ENCODE measurements at regions not wholly inside any gene's neighbourhood (a gene's known extent, or its start where the extent isn't known, plus 50 kb on each side); places are given as distances from the start of the nearest gene placed in this dataset.

DNA sequence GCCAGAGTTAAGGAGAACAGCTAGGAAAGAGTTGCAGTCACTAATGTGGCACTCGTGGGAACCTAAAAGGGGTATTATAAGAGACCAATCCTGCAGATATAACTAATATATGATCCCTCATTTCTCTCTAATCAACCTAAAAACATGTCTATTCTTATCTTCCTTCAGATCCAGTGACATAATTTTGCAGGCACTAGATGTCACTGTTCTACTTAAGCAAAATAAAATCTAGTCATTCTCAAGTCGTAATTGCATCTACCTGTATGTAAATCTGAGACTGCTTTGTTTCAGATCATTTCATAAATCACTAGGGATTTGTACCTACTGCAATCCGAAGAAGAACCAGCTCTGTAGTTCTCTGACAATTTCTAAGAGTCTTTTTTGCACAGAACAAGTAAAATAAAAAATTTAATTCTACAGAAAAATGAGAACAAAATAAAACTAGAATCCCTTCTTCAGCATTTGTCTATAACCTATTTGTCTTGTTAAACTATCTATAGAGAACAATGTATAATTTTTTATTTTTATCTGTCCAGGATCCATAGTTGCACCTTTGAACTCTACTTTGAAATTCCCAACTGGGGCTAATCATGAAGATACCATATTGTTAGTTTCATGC is 56.5 kb upstream of the ERBB4 start:
- BruUV-seq (replicated peaks), result no TSS peak
- POLR2A ChIA-PET, result no interaction called here
- no peaks in the 10 kb centered on the region for H3K9me1 ChIP-seq (replicated peaks; ENCODE audit: control insufficient read depth, extremely low read depth, insufficient read depth, low read length)
- H3K4me2 ChIP-seq (ENCODE audit: insufficient read depth, low read length), result no peak overlapping the region
- H3K27me3 ChIP-seq (ENCODE audit: control insufficient read depth in 2 of 2, insufficient read depth in 2 of 2, low read length in 2 of 2), result no peaks in the 10 kb centered on the region
- H4K20me1 ChIP-seq (replicated peaks; ENCODE audit: control insufficient read depth, extremely low read depth, insufficient read depth, low read length), result no peaks in the 10 kb centered on the region
- no peaks in the 10 kb centered on the region for H3K9me3 ChIP-seq (replicated peaks; ENCODE audit: control insufficient read depth, insufficient read depth, low read length)
- H3K4me1 ChIP-seq (ENCODE audit: control insufficient read depth, extremely low read depth, insufficient read depth, low read length), result no peaks in the 10 kb centered on the region
- no peak overlapping the region for H3K4me3 ChIP-seq (replicated peaks in 1 of 3; ENCODE audit: insufficient read depth in 1 of 3, low read depth in 1 of 3, low read length in 3 of 3)
- no peaks in the 10 kb centered on the region for H3K36me3 ChIP-seq (ENCODE audit: control insufficient read depth in 2 of 2, extremely low read depth in 1 of 2, insufficient read depth in 2 of 2, low read length in 2 of 2)
- CTCF ChIA-PET, result no interaction called here
- no peak for TF ChIP-seq POLR2AphosphoS5 (IDR thresholded peaks at IDR 0.05; ENCODE audit: insufficient read depth, low read depth, low read length)
- TF ChIP-seq MAX (IDR thresholded peaks at IDR 0.05; ENCODE audit: insufficient read depth, insufficient read length), result no peak
- no peak for TF ChIP-seq MYC (IDR thresholded peaks at IDR 0.05; ENCODE audit: low read depth, low read length)
- TF ChIP-seq FOS (IDR thresholded peaks at IDR 0.05; ENCODE audit: borderline replicate concordance, insufficient read depth, low read length), result no peak
- intact Hi-C loops (cut with micrococcal nuclease), result no loop called here
- H3K27ac ChIP-seq (ENCODE audit: insufficient read depth, low read depth, low read length), result no peak overlapping the region
- H3K79me2 ChIP-seq (ENCODE audit: control insufficient read depth, insufficient read depth, low read length), result no peaks in the 10 kb centered on the region
- dilution Hi-C loops (cut with MboI; ENCODE audit: extremely low pct_ligation_motif_present, low sequenced_read_pairs), result no loop called here
- H2AFZ ChIP-seq (ENCODE audit: low read depth, low read length), result no peak overlapping the region
- DNase-seq (ENCODE audit: low read depth, low spot score), result no peak
- no peak for FAIRE-seq
- no peak overlapping the region for H3K9ac ChIP-seq (replicated peaks; ENCODE audit: extremely low read depth, insufficient read depth, low read length)

- dilution Hi-C loops (cut with MboI; ENCODE audit: extremely low pct_ligation_motif_present, low sequenced_read_pairs) (no loop called here), intact Hi-C loops (cut with micrococcal nuclease) (no loop called here)
- Histone ChIP-seq H4K20me1 (replicated peaks; ENCODE audit: control insufficient read depth, extremely low read depth, insufficient read depth, low read length) (no peaks in the 10 kb centered on the region), H2AFZ (ENCODE audit: low read depth, low read length) (no peak overlapping the region), H3K27me3 (ENCODE audit: control insufficient read depth in 2 of 2, insufficient read depth in 2 of 2, low read length in 2 of 2) (no peaks in the 10 kb centered on the region), H3K9ac (replicated peaks; ENCODE audit: extremely low read depth, insufficient read depth, low read length) (no peak overlapping the region), H3K36me3 (ENCODE audit: control insufficient read depth in 2 of 2, extremely low read depth in 1 of 2, insufficient read depth in 2 of 2, low read length in 2 of 2) (no peaks in the 10 kb centered on the region), H3K9me3 (replicated peaks; ENCODE audit: control insufficient read depth, insufficient read depth, low read length) (no peaks in the 10 kb centered on the region), H3K27ac (ENCODE audit: insufficient read depth, low read depth, low read length) (no peak overlapping the region), H3K4me3 (replicated peaks in 1 of 3; ENCODE audit: insufficient read depth in 1 of 3, low read depth in 1 of 3, low read length in 3 of 3) (no peak overlapping the region), H3K4me1 (ENCODE audit: control insufficient read depth, extremely low read depth, insufficient read depth, low read length) (no peaks in the 10 kb centered on the region), H3K4me2 (ENCODE audit: insufficient read depth, low read length) (no peak overlapping the region), H3K79me2 (ENCODE audit: control insufficient read depth, insufficient read depth, low read length) (no peaks in the 10 kb centered on the region), H3K9me1 (replicated peaks; ENCODE audit: control insufficient read depth, extremely low read depth, insufficient read depth, low read length) (no peaks in the 10 kb centered on the region)
- TF ChIP-seq JUN (IDR thresholded peaks at IDR 0.05; ENCODE audit: borderline replicate concordance, insufficient read depth, insufficient read length, low read depth), result no peak
- no peak for TF ChIP-seq MAX (IDR thresholded peaks at IDR 0.05; ENCODE audit: insufficient read depth, insufficient read length)
- no peak for TF ChIP-seq GATA2 (IDR thresholded peaks at IDR 0.05; ENCODE audit: insufficient read depth, insufficient read length, low read depth, low read length)
- no peak for TF ChIP-seq MYC (IDR thresholded peaks at IDR 0.05; ENCODE audit: low read depth, low read length)
- no peak for TF ChIP-seq CTCF (IDR thresholded peaks at IDR 0.05; ENCODE audit: extremely low read depth in 1 of 2, insufficient read depth in 1 of 2, low read depth in 1 of 2, low read length in 2 of 2)
- no peak for TF ChIP-seq POLR2A (IDR thresholded peaks at IDR 0.05; ENCODE audit: low read depth, low read length)
- no peak for TF ChIP-seq EZH2 (IDR thresholded peaks at IDR 0.05; ENCODE audit: borderline replicate concordance, low read depth, low read length, severe bottlenecking)
- TF ChIP-seq POLR2AphosphoS5 (IDR thresholded peaks at IDR 0.05; ENCODE audit: insufficient read depth, low read depth, low read length), result no peak
- no peak for TF ChIP-seq FOS (IDR thresholded peaks at IDR 0.05; ENCODE audit: borderline replicate concordance, insufficient read depth, low read length)
- no TSS peak for BruUV-seq (replicated peaks)
- ChIA-PET POLR2A (no interaction called here), CTCF (no interaction called here)
- FAIRE-seq, result no peak
- DNase-seq (ENCODE audit: low read depth, low spot score), result no peak
These were observed 54.1 kb upstream of the ERBB4 start for GRCh38 chr2:212592695-212593094.
